H9 (cell line): ENCODE measurements at regions not wholly inside any gene's neighbourhood (a gene's known extent, or its start where the extent isn't known, plus 50 kb on each side); places are given as distances from the start of the nearest gene placed in this dataset.

Experiments
- DNase-seq: peaks from one replicate; pipeline ENCODE4 v3.0.0-alpha.2; 2017
- H2AFZ ChIP-seq: one replicate; pipeline ENCODE4 v1.6.1; 2013; ENCODE audit warnings: mild to moderate bottlenecking, low read length, control low read depth, moderate library complexity
- H2AK5ac ChIP-seq: 2 replicates; pipeline ENCODE4 v1.6.1; 2013; ENCODE audit warnings: low read length, control low read depth, mixed read lengths; ENCODE audit not compliant: insufficient read length
- H2BK120ac ChIP-seq: one replicate; pipeline ENCODE4 v1.6.1; 2013; ENCODE audit warnings: low read depth, mild to moderate bottlenecking, low read length, control low read depth, inconsistent platforms; ENCODE audit not compliant: poor library complexity, severe bottlenecking
- H2BK12ac ChIP-seq: 2 replicates; pipeline ENCODE4 v1.6.1; 2013; ENCODE audit warnings: low read length, control low read depth, mixed read lengths, low read depth; ENCODE audit not compliant: insufficient read length
- H2BK15ac ChIP-seq: 2 replicates; pipeline ENCODE4 v1.6.1; 2013; ENCODE audit warnings: low read depth, low read length, control low read depth
- H2BK20ac ChIP-seq: one replicate; pipeline ENCODE4 v1.6.1; 2013; ENCODE audit warnings: low read depth, mild to moderate bottlenecking, low read length, control low read depth, inconsistent platforms; ENCODE audit not compliant: poor library complexity, severe bottlenecking
- H2BK5ac ChIP-seq: 2 replicates; pipeline ENCODE4 v1.6.1; 2013; ENCODE audit warnings: low read length, control low read depth, mixed read lengths; ENCODE audit not compliant: insufficient read length
- H3K14ac ChIP-seq: 2 replicates; pipeline ENCODE4 v1.6.1; 2013; ENCODE audit warnings: low read length, control low read depth; ENCODE audit not compliant: insufficient read depth
- H3K18ac ChIP-seq: 2 replicates; pipeline ENCODE4 v1.6.1; 2013; ENCODE audit warnings: low read depth, mild to moderate bottlenecking, mixed read lengths, low read length, control low read depth; ENCODE audit not compliant: insufficient read length
- H3K23ac ChIP-seq: 2 replicates; pipeline ENCODE4 v1.6.1; 2013; ENCODE audit warnings: low read length, control low read depth, mixed read lengths, low read depth; ENCODE audit not compliant: insufficient read length
- H3K23me2 ChIP-seq: 2 replicates; pipeline ENCODE4 v1.6.1; 2013; ENCODE audit warnings: low read depth, mild to moderate bottlenecking, mixed read lengths, low read length, control low read depth; ENCODE audit not compliant: insufficient read length, poor library complexity, severe bottlenecking
- H3K27ac ChIP-seq: 2 replicates; pipeline ENCODE4 v1.5.1; 2013; ENCODE audit warnings: low read length, control low read depth, mixed read lengths, low read depth; ENCODE audit not compliant: insufficient read length
- H3K27me3 ChIP-seq: 2 replicates; pipeline ENCODE4 v1.6.1; 2013; ENCODE audit warnings: low read length, control low read depth, inconsistent platforms; ENCODE audit not compliant: insufficient read depth
- H3K4ac ChIP-seq: 2 replicates; pipeline ENCODE4 v1.6.1; 2013; ENCODE audit warnings: low read depth, mild to moderate bottlenecking, control low read depth, inconsistent platforms, low read length, moderate library complexity
- H3K4me1 ChIP-seq: 2 replicates; pipeline ENCODE4 v1.6.1; 2013; ENCODE audit warnings: low read length, control low read depth, inconsistent platforms; ENCODE audit not compliant: insufficient read depth
- H3K4me2 ChIP-seq: 2 replicates; pipeline ENCODE4 v1.6.1; 2013; ENCODE audit warnings: low read length, control low read depth, mixed read lengths; ENCODE audit not compliant: insufficient read length, insufficient read depth
- H3K56ac ChIP-seq: 2 replicates; pipeline ENCODE4 v1.6.1; 2013; ENCODE audit warnings: low read depth, mild to moderate bottlenecking, mixed read lengths, low read length, control low read depth; ENCODE audit not compliant: insufficient read length
- H3K79me1 ChIP-seq: 2 replicates; pipeline ENCODE4 v1.6.1; 2013; ENCODE audit warnings: low read depth, mild to moderate bottlenecking, moderate library complexity, low read length, control low read depth, inconsistent platforms; ENCODE audit not compliant: insufficient read depth, poor library complexity, severe bottlenecking
- H3K79me2 ChIP-seq: 2 replicates; pipeline ENCODE4 v1.6.1; 2013; ENCODE audit warnings: low read length, control low read depth, inconsistent platforms; ENCODE audit not compliant: insufficient read depth
- H3K9ac ChIP-seq: 2 replicates; pipeline ENCODE4 v1.6.1; 2013; ENCODE audit warnings: low read length, control low read depth, mixed read lengths; ENCODE audit not compliant: insufficient read length; ENCODE audit errors: extremely low read depth
- H3K9me3 ChIP-seq: one replicate; pipeline ENCODE4 v1.6.1; 2013; ENCODE audit warnings: low read depth, low read length, inconsistent platforms; ENCODE audit not compliant: control insufficient read depth
- H3T11ph ChIP-seq: one replicate; pipeline ENCODE4 v1.6.1; 2013; ENCODE audit warnings: mild to moderate bottlenecking, low read length, control low read depth, inconsistent platforms
- H4K20me1 ChIP-seq: one replicate; pipeline ENCODE4 v1.6.1; 2013; ENCODE audit not compliant: control insufficient read depth, insufficient read length, insufficient read depth
- H4K5ac ChIP-seq: 2 replicates; pipeline ENCODE4 v1.6.1; 2013; ENCODE audit warnings: low read depth, mild to moderate bottlenecking, mixed read lengths, low read length, control low read depth; ENCODE audit not compliant: insufficient read length
- H4K8ac ChIP-seq: replicated peaks from 2 replicates; pipeline ENCODE4 v1.6.1; 2013; ENCODE audit warnings: low read length, control low read depth, mixed read lengths, low read depth; ENCODE audit not compliant: insufficient read length
- H4K91ac ChIP-seq: 2 replicates; pipeline ENCODE4 v1.6.1; 2013; ENCODE audit warnings: low read depth, mild to moderate bottlenecking, moderate library complexity, mixed read lengths, low read length, control low read depth; ENCODE audit not compliant: insufficient read length
- H3K27ac Mint-ChIP-seq, 3 experiments: 2 replicates in 2 of 3; 3 replicates in 1 of 3; pipeline ENCODE4 v1.8.0; 2020 to 2021; ENCODE audit warnings: mixed read lengths in 3 of 3, mild to moderate bottlenecking in 1 of 3, moderate library complexity in 1 of 3
- H3K27me3 Mint-ChIP-seq: 2 replicates; pipeline ENCODE4 v1.8.0; 2021; ENCODE audit warnings: low read depth, mild to moderate bottlenecking, moderate library complexity, mixed read lengths
- H3K36me3 Mint-ChIP-seq, 3 experiments: 2 replicates in 2 of 3; 3 replicates in 1 of 3; pipeline ENCODE4 v1.8.0; 2020 to 2021; ENCODE audit warnings: low read depth in 3 of 3, mixed read lengths in 3 of 3; ENCODE audit not compliant: insufficient read depth in 1 of 3
- H3K4me1 Mint-ChIP-seq, 2 experiments: 2 replicates each; pipeline ENCODE4 v1.8.0; 2020; ENCODE audit warnings: mixed read lengths in 2 of 2
- H3K4me3 Mint-ChIP-seq, 2 experiments: 2 replicates in 1 of 2; 3 replicates in 1 of 2; pipeline ENCODE4 v1.8.0; 2020 to 2021; ENCODE audit warnings: mild to moderate bottlenecking in 2 of 2, mixed read lengths in 2 of 2, moderate library complexity in 1 of 2
- H3K9me3 Mint-ChIP-seq, 2 experiments: 2 replicates in 1 of 2; 3 replicates in 1 of 2; pipeline ENCODE4 v1.8.0; 2020; ENCODE audit warnings: mild to moderate bottlenecking in 2 of 2, mixed read lengths in 2 of 2, moderate library complexity in 1 of 2
- WGBS: extraction: QIAGEN DNeasy Blood & Tissue Kit; methylation state at CpG from one replicate; pipeline ENCODE4 v1.1.7; 2013; ENCODE audit warnings: missing lambda C conversion rate, low lambda C conversion rate, mixed read lengths; ENCODE audit not compliant: insufficient read length; ENCODE audit errors: extremely low coverage; 5-methylcytosine and 5-hydroxymethylcytosine counted together
- TF ChIP-seq, protein P1 (sequence below): fragments of 200-600 bp; sonication (generic); conservative IDR thresholded peaks from 3 replicates; pipeline ENCODE4 v1.8.0; 2021; ENCODE audit warnings: antibody characterized with exemption, mild to moderate bottlenecking

DNA sequence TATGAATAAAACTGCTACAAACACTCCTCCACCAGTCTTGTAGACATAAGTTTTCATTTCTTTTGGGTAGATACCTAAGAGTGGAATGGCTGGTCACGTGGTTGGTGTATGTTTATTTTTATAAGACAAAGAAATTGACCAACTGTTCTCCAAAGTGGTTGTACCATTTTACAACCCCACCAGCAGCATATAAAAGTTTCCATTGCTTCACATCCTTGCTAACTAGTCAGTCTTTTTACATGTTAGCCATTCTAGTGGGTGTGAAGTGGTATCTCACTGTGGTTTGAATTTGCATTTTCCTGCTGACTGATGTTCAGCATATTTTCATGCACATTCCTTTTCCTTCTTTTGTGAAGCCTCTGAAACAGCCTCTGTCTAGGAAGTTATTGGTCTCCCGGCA lies 76.2 kb upstream of the ADGRG2 start:
- 0 out of 2 replicates have a peak, but pooled peaks cover 2% of the 10 kb centered on the region for H3K27me3 ChIP-seq
- no peak overlapping the region for H4K5ac ChIP-seq
- no peak overlapping the region for H3K18ac ChIP-seq
- no peak overlapping the region for H2BK20ac ChIP-seq
- H3K56ac ChIP-seq: no peak overlapping the region
- Mint-ChIP-seq H3K27ac (no peak overlapping the region), H3K9me3 (peaks cover 76 to 86% of the 10 kb centered on the region in 2 experiments), H3K4me3 (no peak overlapping the region), H3K27me3 (peaks cover 2% of the 10 kb centered on the region), H3K4me1 (no peaks in the 10 kb centered on the region), H3K36me3 (peaks cover 0 to 2% (median 0%) of the 10 kb centered on the region in 3 experiments; a peak in 2 of 7 replicates)
- no peaks in the 10 kb centered on the region for H3K4me1 ChIP-seq
- peaks cover 31% of the 10 kb centered on the region for H3K9me3 ChIP-seq
- DNase-seq: no peak
- no peak overlapping the region for H2BK120ac ChIP-seq
- H4K8ac ChIP-seq: no peak overlapping the region
- TF ChIP-seq, protein P1, sequence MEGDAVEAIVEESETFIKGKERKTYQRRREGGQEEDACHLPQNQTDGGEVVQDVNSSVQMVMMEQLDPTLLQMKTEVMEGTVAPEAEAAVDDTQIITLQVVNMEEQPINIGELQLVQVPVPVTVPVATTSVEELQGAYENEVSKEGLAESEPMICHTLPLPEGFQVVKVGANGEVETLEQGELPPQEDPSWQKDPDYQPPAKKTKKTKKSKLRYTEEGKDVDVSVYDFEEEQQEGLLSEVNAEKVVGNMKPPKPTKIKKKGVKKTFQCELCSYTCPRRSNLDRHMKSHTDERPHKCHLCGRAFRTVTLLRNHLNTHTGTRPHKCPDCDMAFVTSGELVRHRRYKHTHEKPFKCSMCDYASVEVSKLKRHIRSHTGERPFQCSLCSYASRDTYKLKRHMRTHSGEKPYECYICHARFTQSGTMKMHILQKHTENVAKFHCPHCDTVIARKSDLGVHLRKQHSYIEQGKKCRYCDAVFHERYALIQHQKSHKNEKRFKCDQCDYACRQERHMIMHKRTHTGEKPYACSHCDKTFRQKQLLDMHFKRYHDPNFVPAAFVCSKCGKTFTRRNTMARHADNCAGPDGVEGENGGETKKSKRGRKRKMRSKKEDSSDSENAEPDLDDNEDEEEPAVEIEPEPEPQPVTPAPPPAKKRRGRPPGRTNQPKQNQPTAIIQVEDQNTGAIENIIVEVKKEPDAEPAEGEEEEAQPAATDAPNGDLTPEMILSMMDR: no peak
- H3K9ac ChIP-seq: no peak overlapping the region
- no peak overlapping the region for H2AFZ ChIP-seq
- no peak overlapping the region for H3K4me2 ChIP-seq
- H2BK15ac ChIP-seq: no peak overlapping the region
- no CpG with 5 or more reads among the region's 2 CpGs for WGBS
- H4K20me1 ChIP-seq: no peaks in the 10 kb centered on the region
- H3K27ac ChIP-seq: no peak overlapping the region
- no peak overlapping the region for H2AK5ac ChIP-seq
- H3K4ac ChIP-seq: no peak overlapping the region
- H3K23me2 ChIP-seq: no peaks in the 10 kb centered on the region
- H3K79me2 ChIP-seq: no peaks in the 10 kb centered on the region
- no peak overlapping the region for H3T11ph ChIP-seq
- H3K79me1 ChIP-seq: no peaks in the 10 kb centered on the region
- H2BK12ac ChIP-seq: no peak overlapping the region
- no peak overlapping the region for H3K14ac ChIP-seq
- H4K91ac ChIP-seq: no peak overlapping the region
- no peak overlapping the region for H2BK5ac ChIP-seq
- no peak overlapping the region for H3K23ac ChIP-seq
